ENCODE measurements at regions not wholly inside any gene's neighbourhood (a gene's known extent, or its start where the extent isn't known, plus 50 kb on each side); places are given as distances from the start of the nearest gene placed in this dataset.

DNA sequence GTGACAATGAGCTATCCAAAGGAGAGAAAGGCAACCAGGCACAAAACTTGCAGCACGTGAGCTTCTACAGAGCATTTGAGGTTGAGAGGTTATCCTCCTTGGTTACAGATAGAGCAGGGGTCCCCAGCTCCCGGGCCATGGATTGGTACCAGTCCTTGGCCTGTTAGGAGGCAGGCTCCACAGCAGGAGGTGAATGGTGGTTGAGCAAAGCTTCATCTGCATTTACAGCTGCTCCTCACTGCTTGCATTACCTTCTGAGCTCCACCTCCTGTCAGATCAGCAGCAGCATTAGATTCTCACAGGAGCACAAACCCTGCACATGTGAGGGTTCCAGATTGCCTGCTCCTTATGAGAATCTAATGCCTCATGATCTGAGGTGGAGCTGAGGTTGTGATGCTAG, 57.8 kb upstream of the ST8SIA3 start:
- Histone ChIP-seq H3K27me3 (no peaks in the 10 kb centered on the region), H3K36me3 (no peaks in the 10 kb centered on the region), H3K4me3 (no peak overlapping the region), H3K4me1 (no peaks in the 10 kb centered on the region), H3K27ac (no peak overlapping the region), H3K9me3 (no peaks in the 10 kb centered on the region)
- intact Hi-C loops (cut with DNase I; ENCODE audit: low total_unique reads), result no loop called here
- TF ChIP-seq, protein P1, sequence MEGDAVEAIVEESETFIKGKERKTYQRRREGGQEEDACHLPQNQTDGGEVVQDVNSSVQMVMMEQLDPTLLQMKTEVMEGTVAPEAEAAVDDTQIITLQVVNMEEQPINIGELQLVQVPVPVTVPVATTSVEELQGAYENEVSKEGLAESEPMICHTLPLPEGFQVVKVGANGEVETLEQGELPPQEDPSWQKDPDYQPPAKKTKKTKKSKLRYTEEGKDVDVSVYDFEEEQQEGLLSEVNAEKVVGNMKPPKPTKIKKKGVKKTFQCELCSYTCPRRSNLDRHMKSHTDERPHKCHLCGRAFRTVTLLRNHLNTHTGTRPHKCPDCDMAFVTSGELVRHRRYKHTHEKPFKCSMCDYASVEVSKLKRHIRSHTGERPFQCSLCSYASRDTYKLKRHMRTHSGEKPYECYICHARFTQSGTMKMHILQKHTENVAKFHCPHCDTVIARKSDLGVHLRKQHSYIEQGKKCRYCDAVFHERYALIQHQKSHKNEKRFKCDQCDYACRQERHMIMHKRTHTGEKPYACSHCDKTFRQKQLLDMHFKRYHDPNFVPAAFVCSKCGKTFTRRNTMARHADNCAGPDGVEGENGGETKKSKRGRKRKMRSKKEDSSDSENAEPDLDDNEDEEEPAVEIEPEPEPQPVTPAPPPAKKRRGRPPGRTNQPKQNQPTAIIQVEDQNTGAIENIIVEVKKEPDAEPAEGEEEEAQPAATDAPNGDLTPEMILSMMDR (IDR thresholded peaks at IDR 0.05), result no peak
- no peak for DNase-seq

DNA sequence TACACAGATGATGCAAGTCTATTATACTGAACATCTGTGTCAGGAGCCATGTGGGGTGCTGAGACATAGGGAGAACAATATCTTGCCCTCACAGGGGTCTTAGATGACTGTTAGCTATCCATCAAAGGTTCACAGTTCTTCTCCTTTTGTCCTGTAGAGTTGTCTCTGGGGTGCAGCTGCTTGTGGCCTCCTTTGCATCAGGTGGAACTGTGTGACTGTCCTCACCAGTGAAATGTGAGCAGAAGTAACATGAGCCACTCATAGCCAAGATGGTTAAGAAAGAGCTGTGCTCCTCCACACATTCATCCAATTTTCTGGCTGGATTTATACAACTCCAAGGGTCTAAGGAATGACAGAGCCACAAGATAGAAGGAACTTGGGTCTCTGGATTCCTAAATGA, 56.0 kb upstream of the ST8SIA3 start:
- Histone ChIP-seq H3K4me3 (no peak overlapping the region), H3K27me3 (no peaks in the 10 kb centered on the region), H3K9me3 (no peaks in the 10 kb centered on the region), H3K4me1 (no peaks in the 10 kb centered on the region), H3K36me3 (no peaks in the 10 kb centered on the region), H3K27ac (no peak overlapping the region)
- TF ChIP-seq, protein P1 (IDR thresholded peaks at IDR 0.05), result no peak
- no peak for DNase-seq
- intact Hi-C loops (cut with DNase I; ENCODE audit: low total_unique reads), result no loop called here

DNA sequence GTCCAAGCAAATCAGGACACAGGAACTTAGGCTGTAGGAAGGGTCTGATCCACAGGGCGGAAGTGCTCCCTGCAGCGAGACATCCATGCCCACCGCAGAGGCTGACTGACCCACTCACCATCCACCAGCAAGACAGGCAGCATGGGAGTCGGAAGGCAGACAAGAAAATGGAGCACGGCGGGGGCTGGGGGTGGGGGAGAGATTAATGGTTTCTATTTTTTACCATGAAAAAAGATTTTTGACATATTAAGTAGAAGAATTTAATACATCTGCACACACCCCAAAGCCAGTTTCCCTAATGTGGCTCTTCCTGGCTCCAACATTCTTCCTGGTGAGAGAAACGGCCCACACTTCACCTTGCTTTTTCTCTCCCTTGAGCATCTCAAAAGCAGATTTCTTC, 55.1 kb upstream of the ST8SIA3 start:
- H3K27me3 ChIP-seq, result peaks cover 0 to 7% of the 10 kb centered on the region in 2 donors
- H3K4me1 ChIP-seq, result no peaks in the 10 kb centered on the region
- intact Hi-C loops (cut with DNase I; ENCODE audit: low total_unique reads), result no loop called here
- no peak for DNase-seq
- no peaks in the 10 kb centered on the region for H3K36me3 ChIP-seq
- no peaks in the 10 kb centered on the region for H3K9me3 ChIP-seq
- TF ChIP-seq, protein P1 (IDR thresholded peaks at IDR 0.05), result no peak
- H3K27ac ChIP-seq, result no peak overlapping the region
- H3K4me3 ChIP-seq, result no peak overlapping the region

DNA sequence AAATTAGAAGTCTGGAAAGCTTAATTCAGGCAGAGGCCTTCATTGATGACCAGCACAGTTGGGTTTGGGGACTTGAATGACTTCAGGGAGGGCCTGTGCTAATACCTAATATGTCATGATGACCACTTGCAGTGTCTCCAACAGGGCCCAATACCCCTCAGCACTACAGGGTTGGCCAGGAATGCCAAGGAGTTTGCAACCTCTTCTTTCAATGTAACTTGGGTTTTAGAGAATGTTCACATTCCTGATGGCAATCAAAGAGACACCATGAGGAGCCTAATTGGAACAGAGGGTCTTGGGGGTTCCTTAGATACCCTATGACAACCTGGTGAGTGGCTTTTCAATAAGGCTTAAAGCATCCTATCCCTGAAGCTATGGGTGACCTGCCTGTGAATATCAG, 52.4 kb upstream of the ST8SIA3 start:
- DNase-seq, result no peak
- TF ChIP-seq, protein P1 (IDR thresholded peaks at IDR 0.05), result no peak
- H3K27me3 ChIP-seq, result peaks cover 0 to 7% of the 10 kb centered on the region in 2 donors
- H3K4me3 ChIP-seq, result no peak overlapping the region
- intact Hi-C loops (cut with DNase I; ENCODE audit: low total_unique reads), result no loop called here
- no peaks in the 10 kb centered on the region for H3K36me3 ChIP-seq
- H3K27ac ChIP-seq, result no peak overlapping the region
- no peaks in the 10 kb centered on the region for H3K4me1 ChIP-seq
- H3K9me3 ChIP-seq, result no peaks in the 10 kb centered on the region

DNA sequence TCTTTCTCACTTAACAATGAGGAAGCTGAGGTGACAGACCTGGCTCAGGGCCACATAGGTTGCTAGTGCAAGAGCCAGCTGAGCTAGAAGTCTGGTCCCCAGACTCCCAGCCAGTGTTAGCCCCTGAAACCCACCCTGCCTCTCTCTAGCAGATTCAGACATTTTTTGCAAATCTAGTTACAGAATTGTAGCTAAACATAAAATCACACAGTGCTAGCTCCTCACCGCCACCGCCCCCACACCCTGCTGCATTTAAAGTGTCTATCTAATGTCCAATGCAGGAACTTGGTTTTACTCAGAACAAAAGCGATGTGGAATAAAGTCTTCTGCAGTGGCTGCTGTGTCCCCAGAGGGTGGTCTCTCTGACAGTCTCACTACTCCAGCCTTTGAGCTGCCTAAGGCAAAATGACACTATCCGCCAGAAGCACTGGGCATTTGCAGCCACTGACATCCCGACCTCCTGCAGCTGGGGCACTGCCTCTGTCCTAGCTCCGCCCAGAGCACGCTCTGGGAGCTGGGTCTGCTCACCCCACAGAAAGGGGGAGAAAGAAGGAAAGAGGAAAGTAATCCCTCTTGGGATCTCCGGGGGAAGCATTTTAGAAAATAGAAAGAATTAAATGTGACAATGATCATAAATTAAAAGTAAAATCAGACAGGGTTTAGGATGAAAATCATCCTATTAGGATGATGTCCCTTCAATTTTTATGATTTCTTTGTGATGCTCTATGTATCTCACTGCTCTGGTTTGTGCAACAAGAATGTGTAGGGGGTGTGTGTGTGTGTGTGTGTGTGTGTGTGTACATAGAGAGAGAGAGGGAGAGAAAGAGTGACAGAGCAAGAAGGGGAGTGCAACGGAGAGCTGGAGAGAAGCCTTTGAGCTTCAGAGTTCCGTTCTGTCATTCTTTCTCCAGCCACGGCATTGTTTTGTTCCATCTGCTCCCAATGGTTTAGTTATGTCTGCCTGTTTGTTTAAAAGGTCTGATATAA, 50.5 kb upstream of the ST8SIA3 start:
- Histone ChIP-seq H3K4me1 (no peaks in the 10 kb centered on the region), H3K27ac (no peak overlapping the region), H3K27me3 (peaks cover 0 to 7% of the 10 kb centered on the region in 2 donors), H3K36me3 (no peaks in the 10 kb centered on the region), H3K9me3 (no peaks in the 10 kb centered on the region), H3K4me3 (no peak overlapping the region)
- DNase-seq, result no peak
- TF ChIP-seq, protein P1 (IDR thresholded peaks at IDR 0.05), result no peak
- intact Hi-C loops (cut with DNase I; ENCODE audit: low total_unique reads), result no loop called here
